Activated CD4-positive, alpha-beta T cell treated with anti-CD3 and anti-CD28 coated beads, Interleukin-2, amount 10 ng/mL, durations not matched to agents 7 days and 5 days (primary cell): ENCODE measurements at regions not wholly inside any gene's neighbourhood (a gene's known extent, or its start where the extent isn't known, plus 50 kb on each side); places are given as distances from the start of the nearest gene placed in this dataset.
"Not testable (repeated sequence)": the region's sequence is repeated elsewhere in the genome, so short reads cannot be mapped to it uniquely, and the experiment has no call there.

Source experiments
- CTCF ChIA-PET: fragments of 350-600 bp; sonication (Branson Sonifier 250); formaldehyde crosslinking; loops from one replicate; lab custom pipeline; 2021; ENCODE audit warnings: antibody characterized with exemption; lab: Charles Lee
- POLR2A ChIA-PET: fragments of 350-600 bp; sonication (Branson Sonifier 250); formaldehyde crosslinking; loops from one replicate; lab custom pipeline; 2021; ENCODE audit warnings: antibody characterized with exemption; lab: Charles Lee
- DNase-seq: peaks from one replicate; pipeline ENCODE4 v3.0.0-alpha.2; 2020
- H3K27ac Mint-ChIP-seq: one replicate; pipeline ENCODE4 v1.8.0; 2021; ENCODE audit warnings: mild to moderate bottlenecking, moderate library complexity, mixed read lengths
- H3K27me3 Mint-ChIP-seq: one replicate; pipeline ENCODE4 v1.8.0; 2021; ENCODE audit warnings: mixed read lengths
- H3K36me3 Mint-ChIP-seq: one replicate; pipeline ENCODE4 v1.8.0; 2021; ENCODE audit warnings: low read depth, mixed read lengths
- H3K4me1 Mint-ChIP-seq: one replicate; pipeline ENCODE4 v1.8.0; 2021; ENCODE audit warnings: mixed read lengths
- H3K4me3 Mint-ChIP-seq: one replicate; pipeline ENCODE4 v1.8.0; 2021; ENCODE audit warnings: mild to moderate bottlenecking, moderate library complexity, mixed read lengths
- H3K9me3 Mint-ChIP-seq: one replicate; pipeline ENCODE4 v1.8.0; 2021; ENCODE audit warnings: mixed read lengths

- POLR2A ChIA-PET, H3K4me1 Mint-ChIP-seq, DNase-seq, CTCF ChIA-PET, H3K9me3 Mint-ChIP-seq, H3K4me3 Mint-ChIP-seq, H3K27me3 Mint-ChIP-seq, H3K27ac Mint-ChIP-seq, H3K36me3 Mint-ChIP-seq: not testable (repeated sequence)
Observed at GRCh38 chr4:131810565-131810964, 1338.5 kb upstream of the PCDH10 start.
